Stimulated activated CD8-positive, alpha-beta memory T cell treated with anti-CD3 and anti-CD28 coated beads, Interleukin-15, amount 100 ng/mL, for 48 hours (primary cell): ENCODE measurements at regions not wholly inside any gene's neighbourhood (a gene's known extent, or its start where the extent isn't known, plus 50 kb on each side); places are given as distances from the start of the nearest gene placed in this dataset.

ENCODE experiments used
- DNase-seq, 2 donors: peaks; one replicate each; pipeline ENCODE4 v3.0.0-alpha.2; 2020; ENCODE audit warnings: low read depth in 2 of 2

DNA sequence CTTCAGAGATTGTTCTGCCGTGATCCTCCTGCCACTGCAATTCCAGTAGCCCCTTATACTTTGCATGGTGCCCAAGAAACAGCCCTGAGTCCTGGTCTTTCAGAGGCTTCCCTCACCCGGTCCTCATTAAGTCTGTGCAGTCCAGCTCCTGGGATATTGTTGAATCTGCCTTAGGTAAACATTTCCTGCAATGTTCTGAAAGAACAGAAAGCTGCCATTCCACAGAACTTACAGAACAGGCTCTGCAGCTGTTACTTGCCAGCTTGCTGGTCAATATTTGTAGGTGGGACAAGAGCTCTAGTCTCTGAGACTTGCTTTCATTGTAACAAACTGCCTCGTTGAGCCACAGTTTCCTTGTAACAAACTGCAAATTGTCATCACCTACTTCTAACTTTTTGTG is 115.0 kb upstream of the KIF5B start:
- DNase-seq = no peak

- no peak for DNase-seq
Observed at GRCh38 chr10:32169556-32169955, 113.3 kb upstream of the KIF5B start.

DNA sequence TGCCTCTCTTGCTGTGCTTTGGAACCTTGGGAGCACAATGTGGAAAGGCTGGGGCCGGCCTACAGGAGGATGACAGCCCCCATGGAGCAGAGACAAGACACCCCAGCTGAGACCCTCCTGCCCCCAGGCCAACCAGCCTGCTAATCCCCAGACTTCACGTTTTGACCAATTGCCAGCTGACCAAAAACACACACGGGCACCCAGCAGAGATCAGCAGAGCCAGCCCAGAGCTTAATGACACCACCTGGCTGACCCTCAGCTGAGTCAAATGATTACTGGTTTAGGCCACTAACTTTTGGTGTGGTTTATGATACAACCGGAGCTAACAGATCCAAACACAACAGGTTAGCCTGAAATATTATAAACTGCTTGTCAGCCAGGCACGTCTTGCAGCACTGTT is 111.2 kb upstream of the KIF5B start:
- no peak for DNase-seq

GRCh38 chr10:32166365-32166764 is 110.1 kb upstream of the KIF5B start:
- DNase-seq = no peak

GRCh38 chr10:32163762-32164148 is 107.5 kb upstream of the KIF5B start:
- DNase-seq = no peak

GRCh38 chr10:32163071-32163761 is 107.0 kb upstream of the KIF5B start:
- DNase-seq = no peak

DNA sequence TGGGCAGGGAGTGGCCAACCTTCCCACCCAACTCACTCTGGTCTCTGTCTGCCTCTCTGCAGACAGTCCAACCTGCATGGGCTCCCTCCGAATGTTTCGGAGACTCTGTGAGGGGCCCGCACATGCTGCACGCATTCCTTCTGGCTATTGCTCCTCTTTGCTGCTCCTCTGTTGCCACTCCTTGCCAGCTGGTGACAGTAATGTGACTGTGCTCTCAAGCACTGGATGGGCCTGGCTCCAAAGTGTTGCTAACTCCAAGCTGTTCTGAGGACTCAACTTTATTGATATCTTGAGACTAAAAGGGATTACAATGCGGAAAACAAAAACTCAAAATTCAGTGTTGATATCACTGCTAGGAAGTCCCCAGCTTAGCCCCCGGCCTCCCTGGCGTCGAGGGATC is 105.4 kb upstream of the KIF5B start:
- no peak for DNase-seq

- no peak for DNase-seq
Observed at GRCh38 chr10:32160864-32161263, 104.6 kb upstream of the KIF5B start.

DNA sequence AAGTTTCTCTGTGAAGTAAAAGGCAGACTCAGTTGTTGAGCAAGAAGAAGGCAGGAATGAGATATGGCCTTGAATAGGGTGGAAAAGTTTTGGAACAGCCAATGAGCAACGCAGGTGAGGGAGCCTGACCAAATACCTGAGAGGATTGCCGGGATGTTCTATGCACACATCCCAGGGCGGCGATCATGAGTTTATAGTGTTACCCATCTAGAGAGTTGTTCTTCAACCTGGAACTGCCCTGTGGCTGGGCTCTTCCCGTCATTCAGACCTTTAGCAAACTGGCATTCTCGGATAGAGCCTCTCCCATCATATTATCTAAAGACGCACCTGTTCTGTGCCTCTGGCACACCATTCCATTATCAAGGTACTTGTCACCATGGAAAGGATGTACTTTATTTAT is 103.0 kb upstream of the KIF5B start:
- no peak for DNase-seq

GRCh38 chr10:32156031-32156495 is 99.8 kb upstream of the KIF5B start:
- DNase-seq = no peak

- DNase-seq = no peak
Observed at GRCh38 chr10:32155075-32155516, 98.9 kb upstream of the KIF5B start.

- no peak for DNase-seq
Observed at GRCh38 chr10:32153931-32154330, 97.7 kb upstream of the KIF5B start.

GRCh38 chr10:32153252-32153651 is 97.0 kb upstream of the KIF5B start:
- no peak for DNase-seq

- DNase-seq = no peak
Observed at GRCh38 chr10:32151871-32152270, 95.6 kb upstream of the KIF5B start.

GRCh38 chr10:32150532-32151101 is 94.4 kb upstream of the KIF5B start:
- no peak for DNase-seq

DNA sequence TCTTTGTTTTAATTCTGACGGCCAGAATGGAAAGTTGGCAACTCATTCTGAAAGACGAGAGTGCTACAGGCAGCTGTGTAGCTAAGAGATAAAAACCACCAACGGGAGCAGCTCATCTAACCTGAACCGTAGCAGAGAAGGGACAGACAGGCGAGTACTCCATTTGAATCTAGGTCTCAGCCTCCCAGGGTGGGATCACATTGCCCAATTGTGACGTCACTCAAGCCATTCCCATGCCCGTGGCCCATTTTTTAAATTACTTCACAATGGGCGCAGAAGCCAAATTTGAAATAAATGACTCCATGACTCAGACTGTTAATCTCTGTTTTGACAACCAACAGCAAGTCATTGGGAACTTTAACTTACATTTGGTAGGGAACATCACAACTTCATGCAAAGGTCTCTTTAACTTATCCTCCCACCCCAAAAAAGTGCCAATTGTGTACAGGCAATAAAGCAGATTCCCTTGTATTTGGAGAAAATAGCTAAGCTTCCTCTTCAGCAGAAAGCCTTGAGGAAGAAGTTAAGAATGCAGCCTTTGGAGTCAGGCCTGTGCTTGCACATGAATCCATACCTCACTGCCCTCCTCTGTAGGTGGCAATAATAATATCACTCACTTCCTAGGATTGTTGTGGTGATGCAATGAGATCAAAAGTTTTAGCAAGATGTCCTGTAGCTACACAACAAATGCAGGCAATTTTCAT is 93.2 kb upstream of the KIF5B start:
- no peak for DNase-seq

GRCh38 chr10:32148864-32149251 is 92.6 kb upstream of the KIF5B start:
- no peak for DNase-seq

GRCh38 chr10:32147730-32148129 is 91.5 kb upstream of the KIF5B start:
- DNase-seq = no peak

DNA sequence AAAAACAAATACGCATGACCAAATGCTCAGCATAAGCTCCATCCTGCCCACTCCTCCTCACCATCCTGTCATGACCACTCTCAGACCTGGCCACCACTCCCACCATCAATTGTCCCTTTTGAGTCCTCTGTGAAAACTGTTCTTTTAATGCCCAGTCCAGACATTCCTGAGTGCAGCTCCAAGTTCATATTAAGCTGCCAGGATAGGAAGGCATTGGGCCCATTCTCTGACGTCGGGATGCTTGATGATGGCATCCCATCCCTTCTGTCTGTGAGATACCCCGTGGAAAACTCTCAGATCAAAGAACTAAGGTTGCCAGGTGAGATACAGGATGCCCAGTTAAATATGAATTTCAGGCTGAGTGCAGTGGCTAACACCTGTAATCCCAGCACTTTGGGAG is 89.9 kb upstream of the KIF5B start:
- no peak for DNase-seq

- DNase-seq = no peak
Observed at GRCh38 chr10:32144817-32145688, 88.8 kb upstream of the KIF5B start.

GRCh38 chr10:32143302-32143847 is 87.2 kb upstream of the KIF5B start:
- no peak for DNase-seq

DNA sequence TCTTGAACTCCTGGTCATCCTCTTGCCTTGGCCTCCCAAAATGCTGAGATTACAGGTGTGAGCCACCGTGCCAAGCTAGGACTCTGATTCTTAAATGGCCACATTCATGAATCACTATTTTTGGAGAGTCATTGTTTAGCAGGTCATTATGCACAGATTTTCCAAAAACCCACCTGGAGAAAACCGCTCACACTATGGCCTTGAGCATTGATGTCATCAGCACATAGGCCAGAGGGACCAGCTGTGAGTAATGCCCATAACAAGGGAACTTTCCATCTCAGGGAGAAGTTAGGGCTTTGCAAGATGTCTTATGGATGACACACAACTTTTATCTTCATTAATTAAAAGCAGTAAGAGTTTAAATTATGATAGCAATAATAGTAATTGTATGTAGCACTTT is 86.4 kb upstream of the KIF5B start:
- no peak for DNase-seq
